ENCODE measurements at regions not wholly inside any gene's neighbourhood (a gene's known extent, or its start where the extent isn't known, plus 50 kb on each side); places are given as distances from the start of the nearest gene placed in this dataset.

- Histone ChIP-seq H3K4ac (replicated peaks; ENCODE audit: insufficient read length, low read depth, low read length) (no peak overlapping the region), H3K79me2 (ENCODE audit: control insufficient read depth in 1 of 2, insufficient read depth in 2 of 2, low read length in 2 of 2) (no peaks in the 10 kb centered on the region), H3K36me3 (ENCODE audit: control insufficient read depth in 2 of 4, insufficient read depth in 4 of 4, low read length in 3 of 4) (no peaks in the 10 kb centered on the region), H3K14ac (ENCODE audit: insufficient read length) (no peak overlapping the region), H2AFZ (ENCODE audit: low read length) (0 out of 2 replicates have a peak overlapping the region, but pooled peaks have one; percentile 38), H3K27me3 (replicated peaks in 1 of 4; ENCODE audit: control insufficient read depth in 3 of 4, extremely low read depth in 1 of 4, insufficient read depth in 3 of 4, low read length in 3 of 4) (no peaks in the 10 kb centered on the region), H3K4me1 (replicated peaks in 1 of 4; ENCODE audit: control insufficient read depth in 3 of 4, insufficient read depth in 4 of 4, low read length in 3 of 4) (no peaks in the 10 kb centered on the region), H2BK5ac (ENCODE audit: low read depth, low read length) (no peak overlapping the region), H3K9ac (replicated peaks in 1 of 4; ENCODE audit: extremely low read depth in 1 of 4, low read depth in 3 of 4, low read length in 3 of 4) (no peak overlapping the region), H3K23ac (ENCODE audit: insufficient read length) (no peak overlapping the region), H3K4me2 (ENCODE audit: insufficient read depth in 1 of 2, low read depth in 2 of 2, low read length in 2 of 2) (no peak overlapping the region), H4K20me1 (replicated peaks in 1 of 2; ENCODE audit: control insufficient read depth in 1 of 2, insufficient read depth in 2 of 2, low read length in 2 of 2) (no peaks in the 10 kb centered on the region), H2BK15ac (ENCODE audit: low read length) (no peak overlapping the region), H4K91ac (replicated peaks; ENCODE audit: insufficient read length, low read length) (no peak overlapping the region), H2BK20ac (ENCODE audit: low read length) (no peak overlapping the region), H3K18ac (ENCODE audit: extremely low read depth, low read length) (no peak overlapping the region), H2BK120ac (replicated peaks; ENCODE audit: low read depth, low read length) (no peak overlapping the region), H4K8ac (ENCODE audit: extremely low read depth, insufficient read depth, low read length) (peak overlapping the region; percentile 57; the same call in 1 of the 2 replicates), H3K9me3 (ENCODE audit: insufficient read depth in 2 of 2, low read depth in 1 of 2, low read length in 1 of 2) (no peaks in the 10 kb centered on the region), H3K27ac (ENCODE audit: low read depth, low read length) (no peak overlapping the region), H3K23me2 (ENCODE audit: low read depth, low read length) (no peaks in the 10 kb centered on the region; the same call in 1 of the 2 replicates), H4K5ac (ENCODE audit: insufficient read length, low read depth, low read length) (no peak overlapping the region), H2BK12ac (ENCODE audit: low read depth, low read length) (no peak overlapping the region), H3K79me1 (ENCODE audit: low read depth, low read length) (no peaks in the 10 kb centered on the region), H2AK5ac (ENCODE audit: low read depth, low read length) (no peak overlapping the region), H3K56ac (replicated peaks; ENCODE audit: insufficient read length, low read depth, low read length) (no peak overlapping the region), H3K4me3 (ENCODE audit: extremely low read depth in 1 of 4, insufficient read depth in 2 of 4, low read depth in 3 of 4, low read length in 4 of 4) (no peak overlapping the region)
- no peak for TF ChIP-seq MAFK (IDR thresholded peaks at IDR 0.05; ENCODE audit: low read depth, low read length)
- DNase-seq (ENCODE audit: low read depth in 1 of 2, low spot score in 2 of 2) (no peak), FAIRE-seq (no peak)
- ChIA-PET CTCF (ENCODE audit: partially characterized antibody) (no interaction called here), POLR2A (ENCODE audit: partially characterized antibody) (no interaction called here)
- WGBS, 2 experiments (ENCODE audit: extremely low coverage in 1 of 2, insufficient coverage in 1 of 2, insufficient read length in 1 of 2, insufficient replicate concordance in 2 of 2, low coverage in 1 of 2, low lambda C conversion rate in 2 of 2, missing lambda C conversion rate in 1 of 2), result 70% methylated on average over 6 of the region's 6 CpGs; no CpG with 5 or more reads in 1 of the 2 experiments
Observed at GRCh38 chr9:102362470-102363132, 624.2 kb upstream of the GRIN3A start.

All from H1 (cell line).